Ishikawa (cell line): ENCODE measurements at regions not wholly inside any gene's neighbourhood (a gene's known extent, or its start where the extent isn't known, plus 50 kb on each side); places are given as distances from the start of the nearest gene placed in this dataset.

Experiments used
- REST ChIP-seq: IDR thresholded peaks from 2 replicates; pipeline ENCODE4 v1.6.1; 2012; ENCODE audit warnings: low read depth, mild to moderate bottlenecking
- TCF12 ChIP-seq: IDR thresholded peaks from 2 replicates; pipeline ENCODE4 v1.6.1; 2012; ENCODE audit warnings: low read depth
- USF1 ChIP-seq: IDR thresholded peaks from 2 replicates; pipeline ENCODE4 v1.6.1; 2012
- YY1 ChIP-seq: IDR thresholded peaks from 2 replicates; pipeline ENCODE4 v1.6.1; 2012; ENCODE audit warnings: low read depth
- ZBTB7A ChIP-seq: IDR thresholded peaks from 2 replicates; pipeline ENCODE4 v1.6.1; 2012; ENCODE audit warnings: low read depth

DNA sequence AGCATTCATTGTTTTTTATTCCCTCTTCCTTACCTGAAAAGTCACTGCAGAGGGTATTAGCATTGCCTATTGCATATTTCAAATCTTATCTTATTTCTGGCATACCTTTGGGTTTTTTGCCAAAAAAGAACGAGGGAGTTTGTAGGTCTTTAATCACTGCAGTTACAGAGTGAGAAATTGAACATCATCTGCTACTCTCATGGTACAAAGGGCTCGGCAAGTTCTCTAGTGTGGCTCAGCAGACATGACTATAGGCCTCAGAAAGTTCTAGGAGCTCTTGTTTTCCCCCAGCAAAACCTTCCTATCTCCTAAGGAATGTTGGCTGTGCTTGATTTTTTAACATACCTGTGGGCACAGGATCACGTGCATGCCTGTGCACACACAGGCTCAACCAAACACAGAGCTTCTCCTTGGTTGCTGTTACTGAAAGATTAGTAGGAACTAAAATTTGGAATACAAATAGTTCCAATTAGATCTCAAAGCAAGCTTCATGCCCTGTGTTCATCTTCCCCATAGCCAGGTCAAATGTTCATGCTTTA lies 69.7 kb downstream of the CCDC185 start:
- TF ChIP-seq TCF12: no peak
- TF ChIP-seq ZBTB7A: no peak
- TF ChIP-seq YY1: no peak
- TF ChIP-seq REST: no peak
- no peak for TF ChIP-seq USF1
